RWPE2 (cell line): ENCODE measurements at regions not wholly inside any gene's neighbourhood (a gene's known extent, or its start where the extent isn't known, plus 50 kb on each side); places are given as distances from the start of the nearest gene placed in this dataset.
A peak's percentile ranks its signal among the peaks of the same experiment; 100 is the strongest.

Source experiments
- ATAC-seq: fragments of 200-7000 bp; cut with Tn5 transposase; 3 replicates; pipeline ENCODE4 v1.9.1; 2021; ENCODE audit warnings: low read depth
- DNase-seq: peaks from one replicate; pipeline ENCODE4 v3.0.0-alpha.2; 2020; ENCODE audit warnings: low spot score
- H3K27ac ChIP-seq: fragments of 450-650 bp; 2 replicates; pipeline ENCODE4 v1.5.1; 2017; ENCODE audit warnings: mild to moderate bottlenecking; ENCODE audit not compliant: poor library complexity, severe bottlenecking
- H3K27me3 ChIP-seq: fragments of 250-450 bp; sonication (Bioruptor Pico); 2 replicates; pipeline ENCODE4 v1.5.1; 2021; ENCODE audit warnings: mild to moderate bottlenecking, moderate library complexity; ENCODE audit not compliant: insufficient read depth, poor library complexity, severe bottlenecking
- H3K36me3 ChIP-seq: fragments of 250-450 bp; sonication (Bioruptor Pico); 2 replicates; pipeline ENCODE4 v1.5.1; 2020; ENCODE audit warnings: low read depth, mild to moderate bottlenecking, moderate library complexity
- H3K4me1 ChIP-seq: fragments of 250-450 bp; sonication (Bioruptor Pico); 2 replicates; pipeline ENCODE4 v1.5.1; 2021; ENCODE audit warnings: mild to moderate bottlenecking, moderate library complexity; ENCODE audit not compliant: insufficient read depth, poor library complexity, severe bottlenecking
- H3K4me3 ChIP-seq: fragments of 250-450 bp; sonication (Bioruptor Pico); 2 replicates; pipeline ENCODE4 v1.5.1; 2021; ENCODE audit warnings: mild to moderate bottlenecking, moderate library complexity; ENCODE audit not compliant: severe bottlenecking
- H3K9me3 ChIP-seq: fragments of 250-450 bp; sonication (Bioruptor Pico); 2 replicates; pipeline ENCODE4 v1.5.1; 2021; ENCODE audit warnings: mild to moderate bottlenecking, moderate library complexity; ENCODE audit not compliant: severe bottlenecking
- TF ChIP-seq, protein P1 (sequence below): fragments of 450-650 bp; IDR thresholded peaks from one replicate; pipeline ENCODE4 v1.5.1; 2017; ENCODE audit warnings: mild to moderate bottlenecking, moderate library complexity; ENCODE audit not compliant: poor library complexity, severe bottlenecking

DNA sequence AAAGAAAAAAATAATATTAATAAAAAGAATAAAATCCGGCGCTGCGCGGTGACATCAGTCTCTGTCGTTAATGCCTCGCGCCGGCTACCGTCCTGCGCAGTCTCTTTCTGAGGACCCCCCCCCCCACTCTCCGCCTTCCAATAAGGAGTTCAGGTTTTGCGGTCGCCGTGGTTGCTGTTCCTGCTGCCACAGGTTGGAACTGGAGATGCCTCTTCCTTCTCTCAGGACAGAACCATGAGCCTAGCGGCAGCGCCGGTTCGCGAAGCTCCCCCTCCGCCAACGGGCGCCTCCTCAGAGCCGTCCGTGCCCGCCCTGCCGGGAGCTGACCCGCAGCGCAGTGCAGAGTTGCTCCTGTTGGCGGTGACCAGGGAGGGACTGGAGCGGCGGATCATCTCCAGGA, 2093.4 kb downstream of the TP53TG3F start:
- Histone ChIP-seq H3K4me1 (no peaks in the 10 kb centered on the region), H3K27me3 (no peaks in the 10 kb centered on the region), H3K36me3 (no peaks in the 10 kb centered on the region), H3K27ac (no peak overlapping the region), H3K4me3 (no peak overlapping the region), H3K9me3 (peaks cover 4% of the 10 kb centered on the region)
- DNase-seq (no peak), ATAC-seq (no peak)
- TF ChIP-seq, protein P1, sequence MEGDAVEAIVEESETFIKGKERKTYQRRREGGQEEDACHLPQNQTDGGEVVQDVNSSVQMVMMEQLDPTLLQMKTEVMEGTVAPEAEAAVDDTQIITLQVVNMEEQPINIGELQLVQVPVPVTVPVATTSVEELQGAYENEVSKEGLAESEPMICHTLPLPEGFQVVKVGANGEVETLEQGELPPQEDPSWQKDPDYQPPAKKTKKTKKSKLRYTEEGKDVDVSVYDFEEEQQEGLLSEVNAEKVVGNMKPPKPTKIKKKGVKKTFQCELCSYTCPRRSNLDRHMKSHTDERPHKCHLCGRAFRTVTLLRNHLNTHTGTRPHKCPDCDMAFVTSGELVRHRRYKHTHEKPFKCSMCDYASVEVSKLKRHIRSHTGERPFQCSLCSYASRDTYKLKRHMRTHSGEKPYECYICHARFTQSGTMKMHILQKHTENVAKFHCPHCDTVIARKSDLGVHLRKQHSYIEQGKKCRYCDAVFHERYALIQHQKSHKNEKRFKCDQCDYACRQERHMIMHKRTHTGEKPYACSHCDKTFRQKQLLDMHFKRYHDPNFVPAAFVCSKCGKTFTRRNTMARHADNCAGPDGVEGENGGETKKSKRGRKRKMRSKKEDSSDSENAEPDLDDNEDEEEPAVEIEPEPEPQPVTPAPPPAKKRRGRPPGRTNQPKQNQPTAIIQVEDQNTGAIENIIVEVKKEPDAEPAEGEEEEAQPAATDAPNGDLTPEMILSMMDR = no peak

DNA sequence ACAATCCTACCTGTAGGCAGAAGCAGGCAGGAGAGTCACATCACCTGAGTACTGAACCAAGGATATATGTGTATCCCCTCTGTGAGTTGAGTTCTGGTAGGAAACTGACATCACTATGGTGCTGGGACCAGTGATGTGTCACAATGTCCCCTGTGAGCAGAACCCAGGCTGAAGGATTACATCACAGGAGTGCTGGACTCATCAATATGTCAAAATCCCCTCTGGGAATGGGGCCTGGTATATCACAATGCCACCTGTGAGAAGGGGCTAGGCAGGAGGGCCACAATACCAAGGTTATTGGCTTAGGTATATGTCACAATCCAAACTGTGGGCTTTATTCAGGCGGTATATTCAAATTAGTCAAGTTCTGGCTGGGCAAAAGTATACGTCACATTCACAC, 2098.3 kb downstream of the TP53TG3F start:
- Histone ChIP-seq H3K36me3 (no peaks in the 10 kb centered on the region), H3K27me3 (no peaks in the 10 kb centered on the region), H3K9me3 (peaks cover 4% of the 10 kb centered on the region), H3K4me1 (no peaks in the 10 kb centered on the region), H3K4me3 (no peak overlapping the region), H3K27ac (no peak overlapping the region)
- no peak for DNase-seq
- TF ChIP-seq, protein P1 = no peak
- ATAC-seq = no peak

DNA sequence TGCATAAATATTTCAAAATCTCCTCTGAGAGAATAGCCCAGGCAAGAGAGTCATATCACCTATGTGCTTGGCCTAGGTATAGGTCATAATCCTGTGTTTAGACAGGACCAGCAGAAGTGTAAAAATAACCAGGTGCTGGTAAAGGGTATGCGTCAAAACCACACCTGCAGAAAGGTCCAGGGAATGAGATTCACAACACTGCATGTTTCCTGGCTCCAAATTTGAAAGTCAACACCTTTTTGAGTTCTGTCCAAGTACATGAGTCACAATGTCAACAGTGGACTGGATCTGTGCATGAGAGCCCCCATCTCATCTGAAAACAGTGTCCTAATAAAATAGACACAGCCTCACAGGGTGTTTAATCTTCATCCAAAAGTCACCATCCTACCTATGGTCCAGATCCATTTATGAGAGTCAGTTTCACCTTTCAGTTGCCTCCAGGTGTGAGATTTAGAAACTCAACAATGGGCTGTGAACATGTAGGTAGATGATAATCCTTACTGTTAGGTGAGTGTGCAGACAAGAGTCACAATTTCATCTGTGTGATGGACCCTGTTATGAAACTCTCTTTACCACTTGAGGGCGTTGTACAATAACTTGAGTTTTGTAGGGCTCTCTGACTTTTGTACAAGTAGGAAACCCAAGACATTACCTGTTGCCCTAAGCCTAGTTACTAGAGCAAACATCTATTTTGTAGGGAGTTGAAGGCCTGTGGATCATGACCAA, 2100.7 kb downstream of the TP53TG3F start:
- DNase-seq = no peak
- no peaks in the 10 kb centered on the region for H3K9me3 ChIP-seq

DNA sequence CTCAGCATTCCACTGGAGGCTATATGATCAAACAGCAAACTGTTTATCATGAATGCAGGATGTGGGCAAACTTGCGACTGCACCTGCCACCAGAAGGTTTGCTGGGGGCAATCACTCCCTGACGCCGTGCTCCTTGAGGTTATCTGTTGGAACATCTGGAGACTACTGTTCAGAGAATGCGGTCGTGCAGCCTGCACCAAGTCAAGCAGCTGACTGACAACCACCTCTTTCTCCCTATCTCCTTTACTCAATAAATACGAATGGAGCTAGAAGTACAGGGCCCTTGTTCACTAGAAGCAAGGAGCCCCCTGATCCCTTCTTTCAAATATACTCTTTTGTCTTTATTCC, 2101.2 kb downstream of the TP53TG3F start:
- Histone ChIP-seq H3K4me3 (no peak overlapping the region), H3K36me3 (no peaks in the 10 kb centered on the region), H3K27ac (peak overlapping the region; percentile 41), H3K4me1 (no peaks in the 10 kb centered on the region), H3K9me3 (no peaks in the 10 kb centered on the region), H3K27me3 (no peaks in the 10 kb centered on the region)
- ATAC-seq (no peak), DNase-seq (no peak)
- TF ChIP-seq, protein P1 = no peak

More for the DNA sequence above, 2100.7 kb downstream of the TP53TG3F start:
- Histone ChIP-seq H3K27me3 (no peaks in the 10 kb centered on the region), H3K4me3 (no peak overlapping the region), H3K4me1 (no peaks in the 10 kb centered on the region), H3K27ac (peak overlapping the region; percentile 41), H3K36me3 (no peaks in the 10 kb centered on the region)
- TF ChIP-seq, protein P1 = peak; percentile 20
- peak; percentile 89 for ATAC-seq

DNA sequence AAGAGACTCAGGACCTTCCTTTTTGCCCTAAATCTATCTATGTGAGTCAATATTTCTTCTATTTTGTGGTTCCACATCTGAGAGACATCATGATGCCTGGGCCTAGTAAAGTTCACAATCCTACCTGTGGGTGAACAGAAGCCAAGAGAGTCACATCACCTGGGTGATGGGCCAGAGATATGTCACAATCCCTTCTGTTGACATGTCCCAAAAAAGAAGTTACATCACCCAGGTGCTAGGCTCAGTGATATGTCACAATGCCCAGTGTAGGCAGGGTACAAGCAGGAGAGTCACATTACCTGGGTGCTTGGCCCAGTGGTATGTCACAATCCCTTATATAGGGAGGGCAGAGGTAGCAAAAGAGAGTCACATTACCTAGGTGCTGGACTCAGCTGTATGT, 2101.9 kb downstream of the TP53TG3F start:
- DNase-seq (no peak), ATAC-seq (no peak)
- no peak overlapping the region for H3K4me3 ChIP-seq
- no peaks in the 10 kb centered on the region for H3K27me3 ChIP-seq
- H3K4me1 ChIP-seq = no peaks in the 10 kb centered on the region
- TF ChIP-seq, protein P1 = no peak
- H3K27ac ChIP-seq = no peak overlapping the region
- H3K9me3 ChIP-seq = no peaks in the 10 kb centered on the region
- H3K36me3 ChIP-seq = no peaks in the 10 kb centered on the region
